HG02759 (cell line): ENCODE measurements at regions not wholly inside any gene's neighbourhood (a gene's known extent, or its start where the extent isn't known, plus 50 kb on each side); places are given as distances from the start of the nearest gene placed in this dataset.

Experiments used
- ATAC-seq: cut with Tn5 transposase; IDR thresholded peaks from one replicate; pipeline ENCODE4 v1.9.1; 2021; ENCODE audit warnings: mild to moderate bottlenecking, moderate library complexity; ENCODE audit not compliant: unreplicated experiment

DNA sequence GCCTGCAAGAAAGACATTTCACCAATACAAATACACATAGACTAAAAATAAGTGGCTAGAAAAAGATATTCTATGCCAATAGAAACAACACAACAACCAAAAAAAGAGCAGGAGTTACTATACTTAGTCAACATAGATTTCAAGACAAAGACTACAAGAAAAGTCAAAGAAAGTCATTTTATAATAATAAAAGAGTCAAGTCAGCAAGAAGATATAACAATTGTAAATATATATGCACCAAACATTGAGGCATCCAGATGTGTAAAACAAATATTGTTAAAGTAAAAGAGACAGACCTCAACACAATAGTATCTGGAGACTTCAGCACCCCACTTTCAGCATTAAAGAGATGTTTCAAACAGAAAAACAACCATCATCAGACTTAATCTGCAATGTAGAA lies 104.6 kb downstream of the AMY1C start:
- no peak for ATAC-seq

DNA sequence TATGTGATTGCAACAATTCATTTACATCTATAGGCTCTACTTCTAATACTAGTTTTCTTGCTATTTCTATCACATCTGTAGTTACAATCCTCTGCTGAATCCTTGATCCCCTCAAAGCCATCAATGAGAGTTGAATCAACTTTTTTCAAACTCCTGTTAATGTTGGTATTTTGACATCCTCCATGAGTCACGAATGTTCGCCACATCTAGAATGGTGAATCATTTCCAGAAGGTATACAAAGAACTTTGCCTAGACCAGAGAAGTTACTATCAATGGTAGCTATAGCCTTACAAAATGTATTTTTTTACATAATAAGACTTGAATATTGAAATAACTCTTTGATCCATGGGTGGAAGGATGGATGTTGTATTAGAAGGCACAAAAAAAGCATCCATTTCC lies 110.0 kb downstream of the AMY1C start:
- ATAC-seq: no peak

DNA sequence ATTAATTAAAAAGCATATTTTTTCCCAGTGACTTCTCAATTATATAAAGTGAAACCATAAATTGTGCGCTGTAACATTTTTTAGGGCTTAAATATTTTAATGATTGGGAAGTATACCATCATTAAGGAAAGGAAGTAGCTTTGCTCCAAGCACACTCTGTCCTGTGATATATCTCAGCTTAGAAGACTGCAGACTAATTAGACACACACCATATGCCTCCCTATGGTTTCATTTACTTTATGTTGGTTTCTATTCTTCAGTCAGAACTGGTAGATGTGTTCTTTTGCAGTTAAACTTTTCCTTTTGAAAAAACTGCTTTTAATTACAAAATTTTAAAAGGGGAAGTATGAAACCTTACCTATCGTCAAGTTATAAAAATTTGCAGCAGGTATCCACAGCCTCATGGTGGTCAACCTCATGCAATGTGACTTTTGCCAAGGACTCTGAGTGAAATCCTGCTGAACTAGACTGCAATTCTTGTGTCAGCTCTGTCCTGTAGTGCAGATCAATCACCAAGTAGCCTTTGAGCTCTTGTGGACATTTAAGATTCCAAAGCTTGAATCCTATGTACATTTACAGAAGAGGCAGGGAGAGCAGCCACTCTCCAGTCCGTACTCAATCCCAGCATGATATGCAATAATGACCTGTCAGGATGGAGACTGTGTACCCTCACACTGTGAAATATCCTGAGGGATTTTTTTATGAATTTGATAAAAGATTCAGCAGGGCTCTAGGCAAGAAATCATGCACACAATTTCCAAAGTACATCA lies 149.1 kb downstream of the AMY1C start:
- ATAC-seq: no peak

DNA sequence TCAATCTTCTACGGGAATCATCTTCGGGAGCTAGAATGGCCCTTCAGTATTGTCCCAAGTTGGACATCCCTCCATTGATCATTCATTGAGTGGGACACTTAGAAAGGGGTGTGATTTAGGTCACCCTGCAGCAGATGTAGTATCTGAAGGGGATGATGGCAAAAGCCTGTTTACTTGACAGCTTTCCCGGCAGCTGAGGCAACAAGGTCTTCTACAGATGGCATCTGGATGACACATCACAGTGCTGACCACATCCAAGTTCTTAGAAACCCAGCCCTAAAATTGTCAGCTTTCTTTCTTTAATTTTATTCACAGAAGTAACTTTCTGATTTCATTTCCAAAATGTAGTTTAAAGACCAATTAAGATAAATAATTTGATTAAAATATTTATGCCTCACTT lies 150.3 kb downstream of the AMY1C start:
- ATAC-seq: no peak

GRCh38 chr1:103901072-103901471 lies 151.4 kb downstream of the AMY1C start:
- ATAC-seq: no peak

- ATAC-seq: no peak
These were observed 155.7 kb downstream of the AMY1C start for GRCh38 chr1:103905363-103905762.

GRCh38 chr1:103911450-103911849 lies 161.8 kb downstream of the AMY1C start:
- ATAC-seq: no peak

GRCh38 chr1:103917795-103918194 lies 168.1 kb downstream of the AMY1C start:
- no peak for ATAC-seq

DNA sequence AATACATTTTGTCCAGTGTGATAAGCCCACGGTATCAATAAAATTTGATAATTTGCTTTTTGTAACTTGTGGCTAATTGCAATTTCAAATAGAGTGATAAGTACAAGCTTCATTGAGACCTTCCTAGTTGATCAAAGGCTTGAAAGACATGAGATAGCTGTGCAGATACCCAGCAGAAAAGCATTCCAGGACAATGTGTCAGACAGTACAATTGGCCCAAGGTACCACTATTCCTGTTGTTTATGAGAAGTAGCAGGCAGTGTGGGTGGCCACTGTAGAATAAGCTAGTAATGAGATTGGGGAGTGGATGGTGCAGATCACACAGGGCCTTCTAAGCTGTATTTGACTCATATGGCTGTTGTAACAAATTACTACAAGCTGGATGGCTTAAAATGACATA lies 182.2 kb downstream of the AMY1C start:
- no peak for ATAC-seq

- ATAC-seq: peak; percentile 82
These were observed 188.2 kb downstream of the AMY1C start for GRCh38 chr1:103937763-103938357.

DNA sequence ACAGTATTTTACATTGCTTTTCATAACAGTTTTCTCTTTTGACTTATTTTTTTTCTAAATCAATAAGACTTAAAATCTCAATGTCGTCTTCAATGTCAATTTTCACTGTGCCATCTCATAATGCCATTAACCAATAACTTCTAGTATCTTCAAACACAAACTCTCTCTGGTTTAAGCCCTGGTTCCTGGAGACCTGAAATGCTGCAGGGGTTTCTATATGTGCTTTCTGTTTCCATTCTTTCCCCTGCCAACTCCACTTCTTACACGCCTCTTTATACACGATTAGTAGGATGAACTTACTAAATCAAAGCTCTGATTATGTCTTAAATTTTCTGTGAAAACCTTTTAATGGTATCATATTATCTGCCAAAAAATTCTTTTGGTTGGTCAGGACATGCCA lies 191.4 kb downstream of the AMY1C start:
- no peak for ATAC-seq

DNA sequence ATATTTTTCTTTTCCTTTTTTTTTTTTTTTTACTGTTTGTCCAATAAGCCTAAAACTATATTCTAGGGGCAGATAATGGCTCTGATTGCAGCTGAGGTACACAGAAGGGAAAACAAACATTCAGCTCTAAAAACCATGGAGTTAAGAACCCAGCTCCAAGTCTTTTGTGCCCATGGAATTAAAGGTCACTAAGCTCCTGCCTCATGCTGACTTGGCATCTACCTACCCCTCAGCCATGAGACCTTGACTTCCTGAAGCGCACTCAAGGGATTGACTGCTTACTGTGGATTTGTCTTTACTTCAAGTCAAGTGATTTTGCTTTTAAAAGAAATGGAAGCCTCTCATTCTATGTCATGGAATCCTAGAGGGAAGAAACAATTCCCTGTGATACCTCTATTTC lies 192.3 kb downstream of the AMY1C start:
- no peak for ATAC-seq

- ATAC-seq: no peak
These were observed 196.1 kb downstream of the AMY1C start for GRCh38 chr1:103945774-103946173.

GRCh38 chr1:103948526-103948925 lies 198.8 kb downstream of the AMY1C start:
- ATAC-seq: no peak

GRCh38 chr1:103949779-103950178 lies 200.1 kb downstream of the AMY1C start:
- no peak for ATAC-seq

- no peak for ATAC-seq
These were observed 203.7 kb downstream of the AMY1C start for GRCh38 chr1:103953386-103953785.

- peak; percentile 49 for ATAC-seq
These were observed 209.0 kb downstream of the AMY1C start for GRCh38 chr1:103958699-103959098.

GRCh38 chr1:103959565-103959964 lies 209.9 kb downstream of the AMY1C start:
- no peak for ATAC-seq

- no peak for ATAC-seq
These were observed 210.3 kb downstream of the AMY1C start for GRCh38 chr1:103960045-103960444.

DNA sequence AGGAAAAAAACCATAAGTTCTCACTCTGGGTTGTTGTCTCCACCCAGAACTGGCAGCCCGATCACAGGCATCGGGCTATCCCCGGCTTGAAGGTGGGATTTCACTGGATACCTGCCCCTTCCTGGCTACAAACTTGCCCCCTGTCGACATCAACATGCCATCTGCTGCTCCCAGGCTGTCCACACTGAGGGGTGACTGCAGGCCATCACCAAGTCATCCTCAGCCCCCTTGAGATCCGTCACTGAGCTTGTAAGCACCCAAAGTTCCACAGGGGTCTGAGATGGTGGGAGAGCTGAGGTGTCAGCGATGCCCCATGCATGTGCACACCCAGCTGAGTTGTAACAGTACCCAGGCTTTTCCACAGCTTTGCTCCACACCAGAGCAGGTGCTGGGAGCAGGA lies 211.0 kb downstream of the AMY1C start:
- ATAC-seq: no peak

GRCh38 chr1:103986792-103987191 lies 237.1 kb downstream of the AMY1C start:
- no peak for ATAC-seq

GRCh38 chr1:103997631-103998030 lies 247.9 kb downstream of the AMY1C start:
- ATAC-seq: no peak
